GM12891 (cell line): ENCODE measurements at regions not wholly inside any gene's neighbourhood (a gene's known extent, or its start where the extent isn't known, plus 50 kb on each side); places are given as distances from the start of the nearest gene placed in this dataset.

Experiments
- DNase-seq: peaks from one replicate; pipeline ENCODE4 v3.0.0; 2011; ENCODE audit warnings: low spot score; ENCODE audit not compliant: insufficient read length
- FAIRE-seq: peaks from 2 replicates; lab custom pipeline; 2011; peaks lifted over from hg19 to GRCh38; lab: Jason Lieb, UNC
- PAX5 ChIP-seq: IDR thresholded peaks from 2 replicates; pipeline ENCODE4 v1.6.1; 2011; ENCODE audit warnings: low read length, moderate library complexity, mild to moderate bottlenecking; ENCODE audit not compliant: insufficient read depth, severe bottlenecking
- POLR2A ChIP-seq: IDR thresholded peaks from 2 replicates; pipeline ENCODE4 v1.6.1; 2011; ENCODE audit warnings: low read depth, low read length, control low read depth
- POLR2AphosphoS5 ChIP-seq: IDR thresholded peaks from 2 replicates; pipeline ENCODE4 v1.6.1; 2011; ENCODE audit warnings: low read depth, low read length, control low read depth
- POU2F2 ChIP-seq: IDR thresholded peaks from 2 replicates; pipeline ENCODE4 v1.6.1; 2011; ENCODE audit warnings: low read depth, mild to moderate bottlenecking, control low read depth, low read length, moderate library complexity
- SPI1 ChIP-seq: IDR thresholded peaks from 2 replicates; pipeline ENCODE4 v1.6.1; 2011; ENCODE audit warnings: low read depth, low read length, control low read depth
- TAF1 ChIP-seq: IDR thresholded peaks from 2 replicates; pipeline ENCODE4 v1.6.1; 2011; ENCODE audit warnings: low read depth, low read length, control low read depth

- no peak for DNase-seq
- FAIRE-seq = no peak
- TF ChIP-seq TAF1 (no peak), SPI1 (no peak), POLR2A (no peak), POLR2AphosphoS5 (no peak), PAX5 (no peak), POU2F2 (no peak)
These were observed 56.2 kb downstream of the TAF11L14 start for GRCh38 chr5:17690473-17690872.

GRCh38 chr5:17691762-17692161, 57.5 kb downstream of the TAF11L14 start:
- no peak for FAIRE-seq
- TF ChIP-seq POU2F2 (no peak), POLR2A (no peak), PAX5 (no peak), TAF1 (no peak), SPI1 (no peak), POLR2AphosphoS5 (no peak)

DNA sequence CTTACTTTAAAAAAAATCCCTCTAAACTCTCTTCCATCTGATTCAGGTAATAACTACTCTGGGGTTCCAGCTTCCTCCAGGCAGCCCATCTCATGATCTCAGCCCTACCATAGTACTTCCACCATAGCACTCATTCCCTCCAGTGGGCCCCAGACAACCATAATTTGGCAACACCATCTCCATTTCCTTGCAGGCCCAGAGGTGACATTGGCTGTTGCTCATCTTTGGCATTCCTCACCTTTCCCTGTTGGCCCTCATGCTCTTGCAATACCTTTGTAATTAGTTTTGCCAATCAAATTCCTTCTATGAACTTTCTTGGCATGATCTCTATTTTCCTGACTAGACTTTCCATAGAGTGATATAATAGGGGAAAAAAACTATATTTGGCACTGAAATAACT, 60.1 kb downstream of the TAF11L14 start:
- FAIRE-seq (no peak), DNase-seq (no peak)
- TF ChIP-seq TAF1 (no peak), SPI1 (no peak), POLR2A (no peak), POLR2AphosphoS5 (no peak), POU2F2 (no peak), PAX5 (no peak)

More at GRCh38 chr5:17691762-17692161, 57.5 kb downstream of the TAF11L14 start:
- DNase-seq = no peak

DNA sequence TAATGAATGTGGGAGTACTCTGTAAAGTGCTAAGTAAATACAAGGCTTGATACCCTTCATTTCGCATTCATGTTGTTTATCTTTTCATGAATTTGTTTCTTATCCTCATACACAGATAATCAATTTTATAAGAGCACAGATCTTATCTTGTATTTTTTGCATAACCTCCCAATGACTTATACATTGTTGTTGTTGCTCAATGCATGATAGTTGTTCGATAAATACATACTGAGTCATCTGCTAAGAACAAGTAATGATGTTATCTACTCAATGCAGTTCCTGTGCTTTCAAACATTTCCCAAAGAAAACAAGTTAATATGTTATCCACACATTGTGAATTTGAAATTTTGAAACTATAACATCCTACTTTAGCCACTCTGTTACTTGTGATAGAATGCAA, 60.7 kb downstream of the TAF11L14 start:
- TF ChIP-seq POLR2AphosphoS5 = no peak
- TF ChIP-seq SPI1 = no peak
- TF ChIP-seq POU2F2 = no peak
- FAIRE-seq (no peak), DNase-seq (no peak)

- TF ChIP-seq POU2F2 (no peak), POLR2A (no peak), PAX5 (no peak), TAF1 (no peak), POLR2AphosphoS5 (no peak), SPI1 (no peak)
- FAIRE-seq = no peak
- DNase-seq = no peak
These were observed 62.4 kb downstream of the TAF11L14 start for GRCh38 chr5:17696627-17697026.

DNA sequence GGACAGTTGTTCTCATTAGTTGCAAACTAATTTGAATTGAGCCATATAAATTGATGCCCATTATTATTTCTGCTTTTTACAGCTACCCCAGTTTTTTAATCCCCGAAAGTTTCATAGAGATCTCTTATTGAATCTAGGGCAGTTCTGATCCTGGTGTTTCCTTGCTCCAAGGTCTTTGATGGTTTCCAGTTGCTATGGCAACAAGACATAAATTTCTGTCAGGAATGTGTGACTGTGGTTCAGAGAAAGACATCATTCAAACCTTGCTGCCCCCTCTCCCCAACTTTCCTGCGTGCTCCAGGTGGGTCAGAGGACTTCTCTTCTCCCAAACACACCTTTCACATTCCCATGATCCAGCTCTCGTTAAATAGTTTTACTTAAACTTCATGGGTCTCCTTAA, 63.4 kb downstream of the TAF11L14 start:
- DNase-seq = no peak
- FAIRE-seq = no peak
- TF ChIP-seq SPI1 (no peak), POLR2A (no peak), TAF1 (no peak), POLR2AphosphoS5 (no peak), POU2F2 (no peak), PAX5 (no peak)

DNA sequence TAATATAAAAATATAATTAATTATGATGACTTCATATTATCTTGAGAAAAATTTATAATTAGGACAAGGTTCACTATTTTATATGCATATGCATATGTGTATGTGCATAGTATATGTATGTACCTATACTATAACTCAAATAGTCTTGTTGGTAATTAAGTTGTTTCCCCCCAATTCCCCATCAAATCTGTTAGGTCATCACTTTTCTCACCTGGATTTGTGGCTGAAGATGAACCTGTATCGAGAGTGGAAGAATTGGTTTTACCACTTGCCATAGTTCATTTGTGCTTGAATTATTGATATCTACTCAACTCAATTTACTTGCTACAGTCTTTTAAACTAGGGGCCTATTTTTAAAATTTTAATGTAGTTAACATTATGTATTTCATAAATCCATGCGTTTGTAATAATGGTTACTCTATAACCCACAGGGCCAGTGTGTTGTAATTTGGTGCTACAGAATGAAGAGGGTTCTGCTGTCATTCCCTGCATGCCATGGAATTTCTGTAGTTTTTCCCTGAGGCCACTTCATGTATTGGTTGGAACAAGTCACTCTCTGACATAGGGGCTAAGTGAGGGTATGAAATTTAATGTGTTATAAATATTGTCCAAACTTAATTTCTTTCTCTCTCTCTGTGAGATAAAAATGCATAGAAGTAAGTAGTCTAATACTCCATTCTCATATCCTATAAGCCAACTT, 74.9 kb downstream of the TAF11L14 start:
- FAIRE-seq = no peak
- TF ChIP-seq SPI1 (no peak), TAF1 (no peak), PAX5 (no peak), POLR2A (no peak), POLR2AphosphoS5 (no peak), POU2F2 (no peak)
- DNase-seq = no peak

GRCh38 chr5:17713301-17713700, 79.0 kb downstream of the TAF11L14 start:
- FAIRE-seq = no peak
- no peak for TF ChIP-seq PAX5
- DNase-seq = no peak

GRCh38 chr5:17714186-17714585, 79.9 kb downstream of the TAF11L14 start:
- TF ChIP-seq POU2F2 = no peak
- no peak for TF ChIP-seq PAX5
- no peak for TF ChIP-seq POLR2AphosphoS5
- TF ChIP-seq TAF1 = no peak
- TF ChIP-seq SPI1 = no peak
- no peak for TF ChIP-seq POLR2A
- no peak for FAIRE-seq
- DNase-seq = no peak

DNA sequence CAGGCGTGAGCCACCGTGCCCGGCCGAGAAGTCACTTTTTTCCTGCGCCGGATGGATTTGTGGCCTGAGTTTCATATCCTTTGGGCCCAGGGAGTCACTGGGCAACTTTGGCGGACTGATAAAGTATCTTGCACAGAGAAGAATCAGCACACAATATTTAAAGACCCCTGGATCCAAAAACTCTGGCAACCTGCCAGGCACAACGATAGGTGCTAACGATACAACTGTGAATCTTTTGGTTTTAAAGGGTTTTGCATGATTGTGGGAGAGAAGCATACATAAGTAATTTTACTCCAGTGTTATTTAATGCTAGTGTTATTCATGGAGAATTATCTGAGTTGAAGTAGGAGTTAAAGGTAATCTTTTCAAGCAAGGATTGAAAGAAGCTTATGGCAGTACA, 85.3 kb downstream of the TAF11L14 start:
- FAIRE-seq = no peak
- TF ChIP-seq POLR2A (no peak), TAF1 (no peak), SPI1 (no peak), POU2F2 (no peak), POLR2AphosphoS5 (no peak)

DNA sequence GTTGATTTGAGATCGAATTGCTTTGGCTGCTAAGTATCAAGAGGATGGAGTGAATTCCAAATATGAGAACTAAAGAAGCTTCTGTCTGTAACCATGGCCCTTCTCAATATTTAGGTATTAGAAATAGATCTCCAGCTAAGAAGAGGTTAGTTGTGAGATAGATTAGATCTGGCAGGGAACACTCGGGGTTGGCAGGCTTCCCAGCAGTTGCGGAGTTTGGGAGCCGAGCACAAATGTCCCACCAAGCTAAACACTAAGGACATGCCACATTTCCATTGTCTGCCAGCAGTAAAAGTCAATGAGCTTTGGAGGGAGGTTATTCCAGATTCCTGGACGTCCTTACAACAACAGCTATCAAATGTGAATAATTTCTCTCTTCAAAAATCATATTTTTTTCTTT, 85.8 kb downstream of the TAF11L14 start:
- FAIRE-seq = no peak
- DNase-seq = no peak
- TF ChIP-seq SPI1 (no peak), PAX5 (no peak), POLR2A (no peak), TAF1 (no peak), POLR2AphosphoS5 (no peak), POU2F2 (no peak)

More for the DNA sequence above, 85.3 kb downstream of the TAF11L14 start:
- no peak for DNase-seq
